K562 (cell line): ENCODE measurements at regions not wholly inside any gene's neighbourhood (a gene's known extent, or its start where the extent isn't known, plus 50 kb on each side); places are given as distances from the start of the nearest gene placed in this dataset.

Source experiments
- ATAC-seq: fragments of 200-7000 bp; cut with Tn5 transposase; 3 replicates; pipeline ENCODE4 v1.9.1; 2020; ENCODE audit warnings: moderate library complexity
- BruUV-seq: library from RNA; stranded (reverse); fragments of 400-500 nt; replicated peaks from 2 replicates; lab custom pipeline; 2021; lab: Mats Ljungman, UMichigan
- CTCF ChIA-PET: fragments of 300-600 bp; formaldehyde crosslinking; extraction: SDS; loops from one replicate; lab custom pipeline; 2021; ENCODE audit warnings: low intra/inter-chr PET ratio; lab: Yijun Ruan, JAX
- POLR2A ChIA-PET: fragments of 300-600, 350-650 bp; sonication (Branson Sonifier 250); formaldehyde crosslinking; extraction: SDS; loops from one replicate; lab custom pipeline; 2021; ENCODE audit warnings: antibody characterized with exemption, inconsistent platforms; lab: Yijun Ruan, JAX
- DNase-seq, 4 experiments: peaks; one replicate each; pipeline versions ENCODE4 v3.0.0 to v3.0.0-alpha.2; 2011 to 2018; ENCODE audit warnings: low spot score in 3 of 4, mixed read lengths in 3 of 4; ENCODE audit errors: extremely low read depth in 1 of 4
- FAIRE-seq: peaks from 2 replicates; lab custom pipeline; 2011; peaks lifted over from hg19 to GRCh38; lab: Jason Lieb, UNC
- H2AFZ ChIP-seq: 2 replicates; pipeline ENCODE4 v1.6.0; 2011; ENCODE audit warnings: low read depth, low read length, control low read depth, inconsistent platforms
- H3K27ac ChIP-seq: fragments of 200-600 bp; 3 replicates; pipeline ENCODE4 v1.8.0; 2011; ENCODE audit warnings: low read depth, mild to moderate bottlenecking, control low read depth, inconsistent platforms, low read length, moderate library complexity, mixed read lengths; ENCODE audit errors: extremely low read depth
- H3K27me3 ChIP-seq, 2 experiments: fragments of 300-600 bp in 1 of 2; 2 replicates in 1 of 2; 3 replicates in 1 of 2; pipeline versions ENCODE4 v1.6.0 to v1.8.0; 2011; ENCODE audit warnings: inconsistent platforms in 2 of 2, low read length in 2 of 2, mild to moderate bottlenecking in 1 of 2, mixed read lengths in 1 of 2, moderate library complexity in 1 of 2; ENCODE audit not compliant: control insufficient read depth in 2 of 2, insufficient read depth in 2 of 2
- H3K36me3 ChIP-seq: fragments of 300-600 bp; 3 replicates; pipeline ENCODE4 v1.8.0; 2011; ENCODE audit warnings: mild to moderate bottlenecking, low read length, inconsistent platforms; ENCODE audit not compliant: control insufficient read depth, insufficient read depth
- H3K4me1 ChIP-seq, 2 experiments: fragments of 200-600 bp in 1 of 2; replicated peaks in 1 of 2; 2 replicates in 1 of 2; 3 replicates in 1 of 2; pipeline versions ENCODE4 v1.5.1 to v1.8.0; 2011; ENCODE audit warnings: inconsistent platforms in 2 of 2, low read length in 2 of 2, mild to moderate bottlenecking in 1 of 2, mixed read lengths in 1 of 2, moderate library complexity in 1 of 2; ENCODE audit not compliant: control insufficient read depth in 2 of 2, insufficient read depth in 2 of 2
- H3K4me2 ChIP-seq: 2 replicates; pipeline ENCODE4 v1.6.1; 2011; ENCODE audit warnings: low read length, control low read depth, inconsistent platforms, mixed read lengths; ENCODE audit not compliant: insufficient read depth
- H3K4me3 ChIP-seq: fragments of 200-600 bp; sonication (generic), shearing (Covaris generic); 2 replicates; pipeline ENCODE4 v1.5.1; 2016; ENCODE audit warnings: control low read depth, inconsistent platforms
- H3K79me2 ChIP-seq: fragments of 200-600 bp; 3 replicates; pipeline ENCODE4 v1.8.0; 2011; ENCODE audit warnings: low read length, inconsistent platforms; ENCODE audit not compliant: control insufficient read depth, insufficient read depth
- H3K9ac ChIP-seq, 2 experiments: 2 replicates each; pipeline versions ENCODE4 v1.6.0 to v1.6.1; 2011; ENCODE audit warnings: low read depth in 2 of 2, low read length in 2 of 2, control low read depth in 1 of 2, inconsistent platforms in 1 of 2, mild to moderate bottlenecking in 1 of 2, mixed read lengths in 1 of 2; ENCODE audit not compliant: insufficient read depth in 1 of 2
- H3K9me1 ChIP-seq: one replicate; pipeline ENCODE4 v1.6.0; 2011; ENCODE audit warnings: inconsistent platforms, mild to moderate bottlenecking, low read length, moderate library complexity; ENCODE audit not compliant: control insufficient read depth, insufficient read depth
- H3K9me3 ChIP-seq: replicated peaks from 2 replicates; pipeline ENCODE4 v1.5.1; 2011; ENCODE audit warnings: low read depth, low read length, inconsistent platforms; ENCODE audit not compliant: control insufficient read depth, insufficient read depth
- H4K20me1 ChIP-seq: replicated peaks from 2 replicates; pipeline ENCODE4 v1.6.1; 2011; ENCODE audit warnings: low read length, inconsistent platforms, mixed read lengths; ENCODE audit not compliant: control insufficient read depth, insufficient read depth
- DACH1 ChIP-seq: fragments of 450-650 bp; IDR thresholded peaks from 2 replicates; pipeline ENCODE4 v1.6.1; 2018; ENCODE audit not compliant: partially characterized antibody
- FOXJ2 ChIP-seq: fragments of 200-800 bp; sonication (Bioruptor generic); IDR thresholded peaks from 2 replicates; pipeline ENCODE4 v1.6.1; 2016; ENCODE audit warnings: missing genetic modification characterization, missing compliant biosample characterization
- NCOR1 ChIP-seq: fragments of 450-650 bp; IDR thresholded peaks from 2 replicates; pipeline ENCODE4 v1.6.1; 2016; ENCODE audit warnings: mild to moderate bottlenecking, moderate library complexity
- SAP30 ChIP-seq: fragments of 200-600 bp; sonication (generic); IDR thresholded peaks from 2 replicates; pipeline ENCODE4 v1.6.1; 2012; ENCODE audit warnings: borderline replicate concordance, low read depth, mild to moderate bottlenecking, moderate library complexity, low read length, control low read depth, inconsistent platforms; ENCODE audit not compliant: insufficient read depth, poor library complexity, severe bottlenecking
- SMARCA5 ChIP-seq: fragments of 450-650 bp; IDR thresholded peaks from 2 replicates; pipeline ENCODE4 v1.6.1; 2016
- SOX6 ChIP-seq: fragments of 450-650 bp; IDR thresholded peaks from 2 replicates; pipeline ENCODE4 v1.6.1; 2014; ENCODE audit warnings: mild to moderate bottlenecking
- SREBF2 ChIP-seq: sonication (generic); formaldehyde crosslinking; IDR thresholded peaks from 2 replicates; pipeline ENCODE4 v1.4.0; 2020; ENCODE audit warnings: mild to moderate bottlenecking, missing genetic modification reagents
- U2AF1 ChIP-seq: fragments of 200-400 bp; formaldehyde crosslinking; optimal IDR thresholded peaks from 2 replicates; pipeline ENCODE3; 2017; ENCODE audit warnings: mild to moderate bottlenecking, low read depth, low read length, moderate library complexity
- ZNF318 ChIP-seq, 2 experiments: fragments of 450-650 bp; IDR thresholded peaks; 2 replicates each; pipeline ENCODE4 v1.6.1; 2016; ENCODE audit warnings: mild to moderate bottlenecking in 2 of 2, borderline replicate concordance in 1 of 2, low read depth in 1 of 2, moderate library complexity in 1 of 2
- WGBS: fragments of 100-300 bp; shearing (Covaris generic); methylation state at CpG from one replicate; pipeline ENCODE4 v1.1.6; 2016; ENCODE audit warnings: low coverage, mixed read lengths; ENCODE audit not compliant: insufficient coverage; ENCODE audit errors: missing lambda C conversion rate; 5-methylcytosine and 5-hydroxymethylcytosine counted together
- in situ Hi-C: fragments of 300-500 bp; cut with MboI; formaldehyde crosslinking; loops from 4 replicates; pipeline ENCODE4 v1.15.0; 2018; ENCODE audit warnings: inconsistent platforms, mixed read lengths
- intact Hi-C: fragments of 100-400 bp; cut with micrococcal nuclease; formaldehyde crosslinking; loops from 2 replicates; pipeline ENCODE4 v1.14.2; 2022
- TF ChIP-seq, protein P1 (sequence below): fragments of 250-450 bp; sonication (Bioruptor Pico); IDR thresholded peaks from 2 replicates; pipeline ENCODE4 v1.8.0; 2021; ENCODE audit warnings: moderate library complexity, mild to moderate bottlenecking, inconsistent platforms
- TF ChIP-seq, protein P2 (sequence below): fragments of 250-450 bp; sonication (Bioruptor Pico); IDR thresholded peaks from 2 replicates; pipeline ENCODE4 v1.4.0; 2020; ENCODE audit warnings: mild to moderate bottlenecking, moderate library complexity, borderline replicate concordance

DNA sequence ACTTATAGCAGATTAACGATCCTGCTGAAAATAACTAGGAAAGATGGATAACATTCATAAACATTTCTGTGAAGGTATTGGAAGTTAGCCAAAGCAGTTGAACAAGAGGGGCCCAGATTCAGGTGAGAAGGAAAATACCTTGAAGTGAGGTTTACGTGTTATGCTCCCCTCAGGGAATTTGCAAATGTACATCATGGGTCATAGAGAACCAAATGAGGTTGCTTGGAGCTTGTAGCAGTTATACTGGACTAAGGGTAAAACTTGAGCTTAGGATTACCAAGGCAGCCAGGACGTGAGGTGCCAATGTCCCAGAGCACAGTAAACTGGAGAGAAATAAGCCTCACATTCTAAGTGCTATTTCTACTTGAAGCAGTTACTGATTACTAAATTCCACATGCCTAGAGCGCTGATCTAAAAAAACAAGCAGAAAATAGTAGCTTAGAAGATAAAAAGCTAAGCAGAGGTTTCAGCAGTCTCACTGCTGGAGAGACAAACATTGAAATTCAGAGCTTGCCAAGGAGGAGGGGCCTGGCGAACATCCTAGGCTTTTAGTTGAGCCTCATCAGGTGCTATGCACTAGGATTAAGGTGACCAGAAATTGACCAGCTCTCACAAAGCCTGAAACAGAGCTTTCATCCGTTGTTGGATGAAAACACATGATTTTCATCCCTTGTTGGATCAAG lies 136.7 kb upstream of the FAM20A start:
- POLR2A ChIA-PET: interaction anchor here (1.7 kb wide), 1 partner anchor 9 kb away, joined by 3 read pairs; no protein-coding TSS in a partner anchor
- in situ Hi-C loops: no loop called here
- DNase-seq (no peak), FAIRE-seq (no peak), ATAC-seq (no peak)
- Histone ChIP-seq H3K79me2 (no peaks in the 10 kb centered on the region), H3K9me3 (no peaks in the 10 kb centered on the region; the same call in 1 of the 2 replicates), H3K36me3 (no peaks in the 10 kb centered on the region), H3K4me1 (no peaks in the 10 kb centered on the region), H3K27ac (no peak overlapping the region), H3K27me3 (no peaks in the 10 kb centered on the region), H3K4me3 (no peak overlapping the region), H3K9me1 (no peaks in the 10 kb centered on the region), H2AFZ (no peak overlapping the region), H3K4me2 (no peak overlapping the region), H3K9ac (no peak overlapping the region), H4K20me1 (no peaks in the 10 kb centered on the region)
- no TSS peak for BruUV-seq
- CTCF ChIA-PET: no interaction called here
- intact Hi-C loops: no loop called here
- WGBS: under 1% methylated on average over 6 of the region's 6 CpGs
- no peak for TF ChIP-seq SOX6
- TF ChIP-seq SREBF2: no peak
- no peak for TF ChIP-seq FOXJ2
- TF ChIP-seq U2AF1: no peak
- TF ChIP-seq DACH1: no peak
- TF ChIP-seq, protein P1, sequence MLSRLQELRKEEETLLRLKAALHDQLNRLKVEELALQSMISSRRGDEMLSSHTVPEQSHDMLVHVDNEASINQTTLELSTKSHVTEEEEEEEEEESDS (CRISPR knock-in tag): no peak
- no peak for TF ChIP-seq SAP30
- no peak for TF ChIP-seq ZNF318 (IDR thresholded peaks at IDR 0.05; ENCODE audit: borderline replicate concordance in 1 of 2, low read depth in 1 of 2)
- no peak for TF ChIP-seq SMARCA5
- TF ChIP-seq, protein P2, sequence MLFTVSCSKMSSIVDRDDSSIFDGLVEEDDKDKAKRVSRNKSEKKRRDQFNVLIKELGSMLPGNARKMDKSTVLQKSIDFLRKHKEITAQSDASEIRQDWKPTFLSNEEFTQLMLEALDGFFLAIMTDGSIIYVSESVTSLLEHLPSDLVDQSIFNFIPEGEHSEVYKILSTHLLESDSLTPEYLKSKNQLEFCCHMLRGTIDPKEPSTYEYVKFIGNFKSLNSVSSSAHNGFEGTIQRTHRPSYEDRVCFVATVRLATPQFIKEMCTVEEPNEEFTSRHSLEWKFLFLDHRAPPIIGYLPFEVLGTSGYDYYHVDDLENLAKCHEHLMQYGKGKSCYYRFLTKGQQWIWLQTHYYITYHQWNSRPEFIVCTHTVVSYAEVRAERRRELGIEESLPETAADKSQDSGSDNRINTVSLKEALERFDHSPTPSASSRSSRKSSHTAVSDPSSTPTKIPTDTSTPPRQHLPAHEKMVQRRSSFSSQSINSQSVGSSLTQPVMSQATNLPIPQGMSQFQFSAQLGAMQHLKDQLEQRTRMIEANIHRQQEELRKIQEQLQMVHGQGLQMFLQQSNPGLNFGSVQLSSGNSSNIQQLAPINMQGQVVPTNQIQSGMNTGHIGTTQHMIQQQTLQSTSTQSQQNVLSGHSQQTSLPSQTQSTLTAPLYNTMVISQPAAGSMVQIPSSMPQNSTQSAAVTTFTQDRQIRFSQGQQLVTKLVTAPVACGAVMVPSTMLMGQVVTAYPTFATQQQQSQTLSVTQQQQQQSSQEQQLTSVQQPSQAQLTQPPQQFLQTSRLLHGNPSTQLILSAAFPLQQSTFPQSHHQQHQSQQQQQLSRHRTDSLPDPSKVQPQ (CRISPR knock-in tag): no peak
- no peak for TF ChIP-seq NCOR1
